HepG2 (cell line): ENCODE measurements at regions not wholly inside any gene's neighbourhood (a gene's known extent, or its start where the extent isn't known, plus 50 kb on each side); places are given as distances from the start of the nearest gene placed in this dataset.

Source experiments
- ATAC-seq: fragments of 200-7000 bp; cut with Tn5 transposase; 3 replicates; pipeline ENCODE4 v1.9.1; 2020; ENCODE audit warnings: mild to moderate bottlenecking, moderate library complexity
- BruUV-seq: library from RNA; stranded (reverse); fragments of 400-500 nt; replicated peaks from 2 replicates; lab custom pipeline; 2021; lab: Mats Ljungman, UMichigan
- CTCF ChIA-PET: fragments of 300-600 bp; formaldehyde crosslinking; extraction: SDS; loops from one replicate; lab custom pipeline; 2021; ENCODE audit warnings: low total read pairs, inconsistent platforms, low intra/inter-chr PET ratio; lab: Yijun Ruan, JAX
- POLR2A ChIA-PET: fragments of 350-600 bp; sonication (Branson Sonifier 250); formaldehyde crosslinking; loops from one replicate; lab custom pipeline; 2020; ENCODE audit warnings: antibody characterized with exemption, inconsistent platforms; lab: Yijun Ruan, JAX
- DNase-seq: peaks from one replicate; pipeline ENCODE4 v3.0.0-alpha.2; 2015; ENCODE audit warnings: low spot score
- FAIRE-seq: peaks from 3 replicates; lab custom pipeline; 2011; peaks lifted over from hg19 to GRCh38; lab: Jason Lieb, UNC
- H2AFZ ChIP-seq: one replicate; pipeline ENCODE4 v1.6.1; 2011; ENCODE audit warnings: low read length, inconsistent platforms
- H3K27ac ChIP-seq: fragments of 300-600 bp; 3 replicates; pipeline ENCODE4 v1.8.0; 2011; ENCODE audit warnings: mixed run types, mild to moderate bottlenecking, mixed read lengths, low read length, inconsistent platforms; ENCODE audit not compliant: insufficient read depth; ENCODE audit errors: extremely low read length
- H3K27me3 ChIP-seq, 2 experiments: fragments of 200-600 bp in 1 of 2; 2 replicates in 1 of 2; 3 replicates in 1 of 2; pipeline versions ENCODE4 v1.6.0 to v1.8.0; 2011; ENCODE audit warnings: low read length in 2 of 2, mild to moderate bottlenecking in 2 of 2, moderate library complexity in 2 of 2, inconsistent platforms in 1 of 2; ENCODE audit not compliant: insufficient read depth in 2 of 2, control insufficient read depth in 1 of 2
- H3K36me3 ChIP-seq, 2 experiments: fragments of 200-600 bp in 1 of 2; replicated peaks in 1 of 2; 2 replicates in 1 of 2; 3 replicates in 1 of 2; pipeline versions ENCODE4 v1.5.1 to v1.8.0; 2011; ENCODE audit warnings: low read length in 2 of 2, inconsistent platforms in 1 of 2; ENCODE audit not compliant: insufficient read depth in 2 of 2, control insufficient read depth in 1 of 2
- H3K4me1 ChIP-seq: 2 replicates; pipeline ENCODE4 v1.5.1; 2012; ENCODE audit warnings: low read length, inconsistent platforms; ENCODE audit not compliant: insufficient read depth
- H3K4me2 ChIP-seq: 2 replicates; pipeline ENCODE4 v1.6.0; 2011; ENCODE audit warnings: low read depth, low read length, inconsistent platforms
- H3K4me3 ChIP-seq, 3 experiments: fragments of 200-600 bp in 1 of 3; sonication (generic), shearing (Covaris generic) in 1 of 3; replicated peaks in 1 of 3; 2 replicates each; pipeline ENCODE4 v1.5.1; 2011 to 2016; ENCODE audit warnings: low read length in 3 of 3, inconsistent platforms in 2 of 3, low read depth in 2 of 3, mild to moderate bottlenecking in 2 of 3, control low read depth in 1 of 3, mixed read lengths in 1 of 3; ENCODE audit not compliant: insufficient read depth in 1 of 3
- H3K79me2 ChIP-seq: one replicate; pipeline ENCODE4 v1.6.1; 2011; ENCODE audit warnings: low read length, inconsistent platforms; ENCODE audit not compliant: insufficient read depth
- H3K9ac ChIP-seq: 2 replicates; pipeline ENCODE4 v1.6.0; 2011; ENCODE audit warnings: mild to moderate bottlenecking, low read depth, low read length, inconsistent platforms; ENCODE audit not compliant: insufficient read depth
- H3K9me3 ChIP-seq: 2 replicates; pipeline ENCODE4 v1.5.1; 2012; ENCODE audit warnings: mild to moderate bottlenecking, low read length
- H4K20me1 ChIP-seq: 2 replicates; pipeline ENCODE4 v1.6.0; 2011; ENCODE audit warnings: inconsistent platforms, mild to moderate bottlenecking, low read length, moderate library complexity; ENCODE audit not compliant: insufficient read depth
- AHDC1 ChIP-seq: sonication (generic); formaldehyde crosslinking; IDR thresholded peaks from 2 replicates; pipeline ENCODE4 v1.5.1; 2020; ENCODE audit warnings: mild to moderate bottlenecking, missing genetic modification reagents, borderline replicate concordance
- BCLAF1 ChIP-seq: fragments of 450-650 bp; IDR thresholded peaks from 2 replicates; pipeline ENCODE4 v1.6.1; 2017; ENCODE audit warnings: mild to moderate bottlenecking
- CAMTA2 ChIP-seq: sonication (generic); formaldehyde crosslinking; IDR thresholded peaks from 2 replicates; pipeline ENCODE4 v1.4.0; 2020; ENCODE audit warnings: mild to moderate bottlenecking, missing genetic modification reagents, borderline replicate concordance
- ELF1 ChIP-seq: sonication (generic); formaldehyde crosslinking; IDR thresholded peaks from 2 replicates; pipeline ENCODE4 v1.4.0; 2020; ENCODE audit warnings: missing genetic modification reagents
- FOSL2 ChIP-seq: sonication (generic); formaldehyde crosslinking; IDR thresholded peaks from 2 replicates; pipeline ENCODE4 v1.4.0; 2020; ENCODE audit warnings: missing genetic modification reagents
- FOXA3 ChIP-seq: IDR thresholded peaks from 2 replicates; pipeline ENCODE4 v1.6.1; 2016; ENCODE audit warnings: missing genetic modification reagents, missing compliant biosample characterization
- HNRNPL ChIP-seq: fragments of 200-400 bp; formaldehyde crosslinking; IDR thresholded peaks from 2 replicates; pipeline ENCODE4 v1.6.1; 2017; ENCODE audit warnings: mild to moderate bottlenecking, low read depth, low read length
- NFKBIZ ChIP-seq: IDR thresholded peaks from 2 replicates; pipeline ENCODE4 v1.6.1; 2018; ENCODE audit warnings: missing genetic modification reagents, missing compliant biosample characterization
- SMARCE1 ChIP-seq: fragments of 450-650 bp; IDR thresholded peaks from 2 replicates; pipeline ENCODE4 v1.6.1; 2017; ENCODE audit warnings: borderline replicate concordance
- SP4 ChIP-seq: sonication (generic); formaldehyde crosslinking; IDR thresholded peaks from 2 replicates; pipeline ENCODE4 v1.8.1; 2023; ENCODE audit warnings: mild to moderate bottlenecking, missing genetic modification reagents
- ZFP37 ChIP-seq: sonication (generic); formaldehyde crosslinking; IDR thresholded peaks from 2 replicates; pipeline ENCODE4 v1.4.0; 2020; ENCODE audit warnings: missing genetic modification reagents, borderline replicate concordance
- ZFP41 ChIP-seq: sonication (generic); formaldehyde crosslinking; IDR thresholded peaks from 2 replicates; pipeline ENCODE4 v1.4.0; 2020; ENCODE audit warnings: mild to moderate bottlenecking, missing genetic modification reagents, borderline replicate concordance
- ZNF570 ChIP-seq: sonication (generic); formaldehyde crosslinking; IDR thresholded peaks from 2 replicates; pipeline ENCODE4 v1.4.0; 2020; ENCODE audit warnings: mild to moderate bottlenecking, missing genetic modification reagents, borderline replicate concordance
- WGBS: methylation state at CpG from one replicate; pipeline ENCODE4 v1.1.6; 2017; ENCODE audit warnings: low lambda C conversion rate; 5-methylcytosine and 5-hydroxymethylcytosine counted together
- in situ Hi-C: cut with HindIII; loops from 2 replicates; pipeline ENCODE4 v1.10.0; 2017; ENCODE audit warnings: low pct_unique_long_range_greater_than_20kb; ENCODE audit not compliant: extremely low pct_ligation_motif_present
- intact Hi-C: fragments of 100-400 bp; cut with micrococcal nuclease; formaldehyde crosslinking; loops from one replicate; pipeline ENCODE4 v1.10.0; 2022; ENCODE audit not compliant: unreplicated experiment

- no peak overlapping the region for H3K4me3 ChIP-seq
- no peak overlapping the region for H2AFZ ChIP-seq
- no peak overlapping the region for H3K9ac ChIP-seq
- TF ChIP-seq ZFP37 (CRISPR knock-in tag) (no peak), HNRNPL (no peak), FOSL2 (CRISPR knock-in tag) (no peak), CAMTA2 (CRISPR knock-in tag) (no peak), ZNF570 (CRISPR knock-in tag) (no peak), FOXA3 (CRISPR knock-in tag) (no peak), AHDC1 (CRISPR knock-in tag) (no peak), SP4 (CRISPR knock-in tag) (no peak), SMARCE1 (no peak), BCLAF1 (no peak), ZFP41 (CRISPR knock-in tag) (no peak), ELF1 (CRISPR knock-in tag) (no peak), NFKBIZ (no peak)
- FAIRE-seq (no peak), ATAC-seq (no peak), DNase-seq (no peak)
- no peaks in the 10 kb centered on the region; a peak in 2 of 5 replicates for H3K27me3 ChIP-seq
- ChIA-PET CTCF (no interaction called here), POLR2A (no interaction called here)
- WGBS, result 0% methylated on average over 1 of the region's 1 CpG
- H3K79me2 ChIP-seq, result no peaks in the 10 kb centered on the region
- H3K36me3 ChIP-seq, result no peaks in the 10 kb centered on the region
- H3K4me2 ChIP-seq, result no peak overlapping the region
- H4K20me1 ChIP-seq, result no peaks in the 10 kb centered on the region
- in situ Hi-C loops, result no loop called here
- intact Hi-C loops, result no loop called here
- BruUV-seq, result no TSS peak
- no peaks in the 10 kb centered on the region for H3K9me3 ChIP-seq
- H3K27ac ChIP-seq, result no peak overlapping the region
- H3K4me1 ChIP-seq, result no peaks in the 10 kb centered on the region
Observed at GRCh38 chr5:5671823-5672222, 249.3 kb downstream of the ICE1 start.
